GM23338 (cell line): ENCODE measurements at regions not wholly inside any gene's neighbourhood (a gene's known extent, or its start where the extent isn't known, plus 50 kb on each side); places are given as distances from the start of the nearest gene placed in this dataset.

Experiments used
- ATAC-seq: fragments of 200-7000 bp; cut with Tn5 transposase; 3 replicates; pipeline ENCODE4 v1.9.1; 2020
- DNase-seq: peaks from one replicate; pipeline ENCODE4 v3.0.0-alpha.2; 2015; ENCODE audit warnings: low spot score
- H2AFZ ChIP-seq: fragments of 200-600 bp; sonication (generic); 2 replicates; pipeline ENCODE4 v1.8.0; 2016; ENCODE audit warnings: antibody characterized with exemption, mild to moderate bottlenecking, moderate library complexity
- H3F3A ChIP-seq: fragments of 200-600 bp; sonication (generic); replicated peaks from 2 replicates; pipeline ENCODE4 v1.8.0; 2017; ENCODE audit warnings: antibody characterized with exemption, mixed run types, low read depth
- H3K27ac ChIP-seq: fragments of 200-600 bp; sonication (generic); 2 replicates; pipeline ENCODE4 v1.6.1; 2016; ENCODE audit warnings: low read depth
- H3K27me3 ChIP-seq: fragments of 200-600 bp; sonication (generic); 2 replicates; pipeline ENCODE4 v1.8.0; 2016; ENCODE audit warnings: mild to moderate bottlenecking, mixed run types, moderate library complexity; ENCODE audit not compliant: insufficient read depth
- H3K36me3 ChIP-seq: fragments of 200-600 bp; sonication (generic); 2 replicates; pipeline ENCODE4 v1.8.0; 2016; ENCODE audit warnings: mild to moderate bottlenecking; ENCODE audit not compliant: insufficient read depth
- H3K4me1 ChIP-seq: fragments of 200-600 bp; sonication (generic); 2 replicates; pipeline ENCODE4 v1.8.0; 2016; ENCODE audit warnings: mild to moderate bottlenecking, moderate library complexity; ENCODE audit not compliant: insufficient read depth
- H3K4me2 ChIP-seq: fragments of 200-600 bp; sonication (generic); 2 replicates; pipeline ENCODE4 v1.7.1; 2017; ENCODE audit warnings: mixed run types
- H3K4me3 ChIP-seq: fragments of 200-600 bp; sonication (generic); 2 replicates; pipeline ENCODE4 v1.6.1; 2016; ENCODE audit warnings: mixed run types
- H3K79me2 ChIP-seq: fragments of 200-600 bp; sonication (generic); replicated peaks from 2 replicates; pipeline ENCODE4 v1.8.0; 2017; ENCODE audit warnings: mild to moderate bottlenecking; ENCODE audit not compliant: insufficient read depth
- H3K9me2 ChIP-seq: fragments of 200-600 bp; sonication (generic); 2 replicates; pipeline ENCODE4 v1.8.0; 2017; ENCODE audit not compliant: insufficient read depth
- H4K20me1 ChIP-seq: fragments of 200-600 bp; sonication (generic); replicated peaks from 2 replicates; pipeline ENCODE4 v1.8.0; 2017; ENCODE audit warnings: mild to moderate bottlenecking; ENCODE audit not compliant: insufficient read depth
- H3K27ac Mint-ChIP-seq: 2 replicates; pipeline ENCODE4 v1.8.0; 2020; ENCODE audit warnings: inconsistent platforms, mild to moderate bottlenecking, moderate library complexity, mixed read lengths
- H3K27me3 Mint-ChIP-seq: 3 replicates; pipeline ENCODE4 v1.8.0; 2022; ENCODE audit warnings: low read depth, mild to moderate bottlenecking, moderate library complexity, mixed read lengths, inconsistent platforms; ENCODE audit not compliant: insufficient read depth, poor library complexity
- H3K36me3 Mint-ChIP-seq: 3 replicates; pipeline ENCODE4 v1.8.0; 2021; ENCODE audit warnings: low read depth, mild to moderate bottlenecking, inconsistent platforms, moderate library complexity, mixed read lengths
- H3K4me1 Mint-ChIP-seq: 3 replicates; pipeline ENCODE4 v1.8.0; 2020; ENCODE audit warnings: mild to moderate bottlenecking, inconsistent platforms, mixed read lengths
- H3K4me3 Mint-ChIP-seq: 3 replicates; pipeline ENCODE4 v1.8.0; 2021; ENCODE audit warnings: moderate library complexity, mild to moderate bottlenecking, inconsistent platforms, mixed read lengths
- H3K9me3 Mint-ChIP-seq: 3 replicates; pipeline ENCODE4 v1.8.0; 2020; ENCODE audit warnings: moderate library complexity, mild to moderate bottlenecking, inconsistent platforms, mixed read lengths
- CREB1 ChIP-seq: fragments of 250-450 bp; sonication (Bioruptor Pico); IDR thresholded peaks from 2 replicates; pipeline ENCODE4 v1.5.0; 2020; ENCODE audit warnings: low read depth, mild to moderate bottlenecking, moderate library complexity
- EZH2 ChIP-seq: fragments of 200-600 bp; sonication (generic); IDR thresholded peaks from one replicate; pipeline ENCODE4 v1.8.0; 2017; ENCODE audit warnings: antibody characterized with exemption, mild to moderate bottlenecking, low read depth; ENCODE audit not compliant: unreplicated experiment
- EZH2phosphoT487 ChIP-seq: fragments of 200-600 bp; sonication (generic); IDR thresholded peaks from one replicate; pipeline ENCODE4 v1.8.1; 2018; ENCODE audit warnings: antibody characterized with exemption; ENCODE audit not compliant: unreplicated experiment
- JUNB ChIP-seq: IDR thresholded peaks from one replicate; pipeline ENCODE4 v1.6.1; 2016; ENCODE audit warnings: antibody characterized with exemption; ENCODE audit not compliant: unreplicated experiment
- STAT1 ChIP-seq: IDR thresholded peaks from one replicate; pipeline ENCODE4 v1.6.1; 2016; ENCODE audit warnings: antibody characterized with exemption; ENCODE audit not compliant: unreplicated experiment
- ZNF114 ChIP-seq: fragments of 250-450 bp; sonication (Bioruptor Pico); IDR thresholded peaks from 2 replicates; pipeline ENCODE4 v1.5.0; 2020; ENCODE audit warnings: mild to moderate bottlenecking, moderate library complexity
- ZNF331 ChIP-seq: fragments of 250-450 bp; sonication (Bioruptor Pico); IDR thresholded peaks from 2 replicates; pipeline ENCODE4 v1.5.0; 2020; ENCODE audit warnings: low read depth, mild to moderate bottlenecking, moderate library complexity
- TF ChIP-seq, protein P1 (sequence below): IDR thresholded peaks from 2 replicates; pipeline ENCODE4 v1.6.1; 2016; ENCODE audit warnings: antibody characterized with exemption
- TF ChIP-seq, protein P2 (sequence below): IDR thresholded peaks from one replicate; pipeline ENCODE4 v1.6.1; 2018; ENCODE audit warnings: antibody characterized with exemption; ENCODE audit not compliant: unreplicated experiment

DNA sequence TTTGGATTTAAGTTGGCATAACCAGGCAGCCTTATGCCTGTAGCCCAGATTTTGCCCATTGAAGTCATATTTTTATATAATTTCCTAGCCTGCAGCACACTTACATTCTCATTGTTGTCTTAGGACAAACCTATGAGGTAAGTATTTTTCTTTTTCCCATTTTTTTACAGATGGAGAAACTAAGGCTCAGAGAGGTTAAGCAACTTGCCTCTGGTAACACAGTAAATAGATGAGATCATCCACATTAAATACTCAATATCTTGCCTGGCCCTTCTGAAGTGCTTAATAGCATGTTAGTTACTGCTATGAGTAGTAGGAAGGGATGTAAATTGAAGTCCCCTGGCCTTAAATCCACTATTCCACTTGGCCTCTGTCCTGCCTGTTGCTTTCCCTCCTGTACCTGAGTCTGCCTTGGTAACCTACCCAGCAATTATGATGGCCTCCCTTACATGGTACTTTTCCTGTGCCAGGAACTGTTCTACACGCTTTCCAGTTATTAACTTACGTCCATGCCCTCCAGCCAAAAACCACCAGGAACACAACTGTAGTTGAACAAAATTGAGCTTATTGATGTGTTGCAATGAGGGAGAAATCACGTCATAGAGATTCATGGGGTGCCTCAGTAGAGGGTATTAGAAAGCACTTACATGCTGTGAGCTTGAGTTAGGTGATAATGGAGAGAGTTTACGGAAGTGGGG lies 111.6 kb upstream of the FGGY start:
- H3K4me3 ChIP-seq = no peak overlapping the region

DNA sequence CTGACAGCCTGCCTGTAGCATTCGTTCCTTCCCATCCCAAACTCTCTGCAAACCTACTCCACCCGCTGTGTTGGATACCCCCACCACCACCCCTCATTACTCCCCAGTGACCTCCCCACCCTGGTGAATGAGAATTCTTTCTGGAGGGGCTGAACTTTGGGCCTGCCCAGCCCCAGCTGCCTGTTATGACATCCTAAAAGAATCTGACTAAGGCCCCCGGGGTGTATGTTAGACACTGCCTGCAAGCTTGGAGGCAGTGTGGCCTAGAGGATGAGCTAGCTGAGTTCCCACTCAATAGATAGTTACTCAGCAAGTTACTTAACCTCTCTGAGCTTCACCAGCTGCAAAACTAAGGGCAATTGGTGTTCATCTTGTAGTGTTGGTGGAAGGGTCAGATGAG lies 110.2 kb upstream of the FGGY start:
- H3K36me3 Mint-ChIP-seq = 0 out of 3 replicates have a peak, but pooled peaks cover 4% of the 10 kb centered on the region

More for the DNA sequence above, 111.6 kb upstream of the FGGY start:
- DNase-seq = no peak
- Histone ChIP-seq H3K27me3 (no peaks in the 10 kb centered on the region), H3F3A (no peaks in the 10 kb centered on the region), H3K27ac (no peak overlapping the region), H2AFZ (peak overlapping the region; percentile 58; the same call in 1 of the 2 replicates), H3K36me3 (no peaks in the 10 kb centered on the region), H3K9me2 (peaks cover 11% of the 10 kb centered on the region), H3K4me2 (no peak overlapping the region), H3K4me1 (peaks cover under 1% of the 10 kb centered on the region; the same call in 1 of the 2 replicates), H4K20me1 (no peaks in the 10 kb centered on the region), H3K79me2 (no peaks in the 10 kb centered on the region)
- H3K4me3 Mint-ChIP-seq = no peak overlapping the region
- ATAC-seq = no peak
- no peak overlapping the region for H3K27ac Mint-ChIP-seq
- peaks cover 5% of the 10 kb centered on the region; the same call in 1 of the 3 replicates for H3K9me3 Mint-ChIP-seq
- H3K36me3 Mint-ChIP-seq = 0 out of 3 replicates have a peak, but pooled peaks cover 4% of the 10 kb centered on the region
- no peaks in the 10 kb centered on the region for H3K27me3 Mint-ChIP-seq
- TF ChIP-seq CREB1 (CRISPR knock-in tag) = no peak
- TF ChIP-seq, protein P1, sequence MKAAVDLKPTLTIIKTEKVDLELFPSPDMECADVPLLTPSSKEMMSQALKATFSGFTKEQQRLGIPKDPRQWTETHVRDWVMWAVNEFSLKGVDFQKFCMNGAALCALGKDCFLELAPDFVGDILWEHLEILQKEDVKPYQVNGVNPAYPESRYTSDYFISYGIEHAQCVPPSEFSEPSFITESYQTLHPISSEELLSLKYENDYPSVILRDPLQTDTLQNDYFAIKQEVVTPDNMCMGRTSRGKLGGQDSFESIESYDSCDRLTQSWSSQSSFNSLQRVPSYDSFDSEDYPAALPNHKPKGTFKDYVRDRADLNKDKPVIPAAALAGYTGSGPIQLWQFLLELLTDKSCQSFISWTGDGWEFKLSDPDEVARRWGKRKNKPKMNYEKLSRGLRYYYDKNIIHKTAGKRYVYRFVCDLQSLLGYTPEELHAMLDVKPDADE = no peak
- TF ChIP-seq EZH2 = no peak
- no peak for TF ChIP-seq JUNB
- no peak for TF ChIP-seq EZH2phosphoT487
- no peak for TF ChIP-seq ZNF331
- peaks cover 7% of the 10 kb centered on the region; the same call in 2 of the 3 replicates for H3K4me1 Mint-ChIP-seq

More for the DNA sequence above, 110.2 kb upstream of the FGGY start:
- DNase-seq (no peak), ATAC-seq (no peak)
- Histone ChIP-seq H3K4me3 (no peak overlapping the region), H3K4me2 (no peak overlapping the region), H3F3A (no peaks in the 10 kb centered on the region), H3K27me3 (no peaks in the 10 kb centered on the region), H3K27ac (no peak overlapping the region), H3K79me2 (no peaks in the 10 kb centered on the region), H2AFZ (no peak overlapping the region), H3K9me2 (peaks cover 14% of the 10 kb centered on the region), H3K4me1 (no peaks in the 10 kb centered on the region; the same call in 1 of the 2 replicates), H3K36me3 (no peaks in the 10 kb centered on the region), H4K20me1 (no peaks in the 10 kb centered on the region)
- Mint-ChIP-seq H3K4me3 (no peak overlapping the region), H3K4me1 (peaks cover 7% of the 10 kb centered on the region; the same call in 2 of the 3 replicates), H3K27me3 (no peaks in the 10 kb centered on the region), H3K9me3 (peaks cover 10% of the 10 kb centered on the region; the same call in 2 of the 3 replicates), H3K27ac (no peak overlapping the region)
- TF ChIP-seq STAT1 = no peak
- TF ChIP-seq, protein P2, sequence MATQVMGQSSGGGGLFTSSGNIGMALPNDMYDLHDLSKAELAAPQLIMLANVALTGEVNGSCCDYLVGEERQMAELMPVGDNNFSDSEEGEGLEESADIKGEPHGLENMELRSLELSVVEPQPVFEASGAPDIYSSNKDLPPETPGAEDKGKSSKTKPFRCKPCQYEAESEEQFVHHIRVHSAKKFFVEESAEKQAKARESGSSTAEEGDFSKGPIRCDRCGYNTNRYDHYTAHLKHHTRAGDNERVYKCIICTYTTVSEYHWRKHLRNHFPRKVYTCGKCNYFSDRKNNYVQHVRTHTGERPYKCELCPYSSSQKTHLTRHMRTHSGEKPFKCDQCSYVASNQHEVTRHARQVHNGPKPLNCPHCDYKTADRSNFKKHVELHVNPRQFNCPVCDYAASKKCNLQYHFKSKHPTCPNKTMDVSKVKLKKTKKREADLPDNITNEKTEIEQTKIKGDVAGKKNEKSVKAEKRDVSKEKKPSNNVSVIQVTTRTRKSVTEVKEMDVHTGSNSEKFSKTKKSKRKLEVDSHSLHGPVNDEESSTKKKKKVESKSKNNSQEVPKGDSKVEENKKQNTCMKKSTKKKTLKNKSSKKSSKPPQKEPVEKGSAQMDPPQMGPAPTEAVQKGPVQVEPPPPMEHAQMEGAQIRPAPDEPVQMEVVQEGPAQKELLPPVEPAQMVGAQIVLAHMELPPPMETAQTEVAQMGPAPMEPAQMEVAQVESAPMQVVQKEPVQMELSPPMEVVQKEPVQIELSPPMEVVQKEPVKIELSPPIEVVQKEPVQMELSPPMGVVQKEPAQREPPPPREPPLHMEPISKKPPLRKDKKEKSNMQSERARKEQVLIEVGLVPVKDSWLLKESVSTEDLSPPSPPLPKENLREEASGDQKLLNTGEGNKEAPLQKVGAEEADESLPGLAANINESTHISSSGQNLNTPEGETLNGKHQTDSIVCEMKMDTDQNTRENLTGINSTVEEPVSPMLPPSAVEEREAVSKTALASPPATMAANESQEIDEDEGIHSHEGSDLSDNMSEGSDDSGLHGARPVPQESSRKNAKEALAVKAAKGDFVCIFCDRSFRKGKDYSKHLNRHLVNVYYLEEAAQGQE = no peak
- TF ChIP-seq CREB1 (CRISPR knock-in tag) = no peak
- no peak for TF ChIP-seq ZNF114 (CRISPR knock-in tag)
